Retinal pigment epithelial cell (primary cell): ENCODE measurements at regions not wholly inside any gene's neighbourhood (a gene's known extent, or its start where the extent isn't known, plus 50 kb on each side); places are given as distances from the start of the nearest gene placed in this dataset.
"Not testable (repeated sequence)": the region's sequence is repeated elsewhere in the genome, so short reads cannot be mapped to it uniquely, and the experiment has no call there.

Experiments
- DNase-seq: peaks from one replicate; pipeline ENCODE4 v3.0.0-alpha.2; 2010; ENCODE audit warnings: low read depth
- H3K4me3 ChIP-seq: 2 replicates; pipeline ENCODE4 v1.5.1; 2011; ENCODE audit warnings: mild to moderate bottlenecking, low read length, control low read depth, moderate library complexity
- CTCF ChIP-seq: conservative IDR thresholded peaks from 2 replicates; pipeline ENCODE4 v1.5.1; 2011; ENCODE audit warnings: low read depth, low read length, control low read depth, inconsistent platforms

DNA sequence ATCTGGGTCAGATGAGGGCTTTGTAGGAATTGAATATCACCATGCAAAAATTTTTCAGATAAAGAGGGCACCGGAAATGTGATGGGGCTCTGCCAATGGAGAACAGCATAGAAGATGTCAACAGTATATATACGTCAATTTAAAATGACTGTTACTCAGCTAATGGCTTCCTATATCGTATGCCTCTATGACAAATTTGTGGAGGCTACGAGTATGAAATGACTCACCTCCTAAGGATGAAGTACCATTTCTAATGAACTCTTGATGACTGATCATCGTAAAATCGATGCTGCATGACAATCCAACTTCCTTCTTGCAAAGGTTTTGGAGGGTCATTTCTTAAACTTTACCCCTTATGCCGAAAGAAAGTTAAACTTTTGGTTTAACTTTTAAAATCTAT is 450.3 kb upstream of the ZP4 start:
- TF ChIP-seq CTCF, result no peak
- H3K4me3 ChIP-seq, result no peak overlapping the region
- no peak for DNase-seq

DNA sequence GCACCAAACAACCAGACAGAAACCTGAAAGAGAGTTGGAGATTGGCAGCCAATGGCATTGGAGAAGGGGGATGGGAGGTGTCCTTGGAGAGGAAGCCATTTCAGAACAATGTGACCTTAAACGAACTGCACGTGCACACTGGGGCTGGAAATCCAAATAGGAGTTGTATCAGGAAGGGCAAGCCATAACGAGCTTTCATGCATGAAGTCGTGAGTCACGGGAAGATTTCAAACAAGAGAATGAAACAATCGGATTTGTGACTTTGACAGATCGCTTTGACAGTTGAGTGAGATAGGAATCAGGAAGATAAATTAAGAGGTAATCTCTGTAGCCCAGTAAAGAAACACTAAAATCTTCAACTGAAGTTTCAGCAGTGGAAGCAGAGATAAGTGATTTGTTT is 445.8 kb upstream of the ZP4 start:
- TF ChIP-seq CTCF, result no peak
- DNase-seq, result no peak
- H3K4me3 ChIP-seq, result no peak overlapping the region

DNA sequence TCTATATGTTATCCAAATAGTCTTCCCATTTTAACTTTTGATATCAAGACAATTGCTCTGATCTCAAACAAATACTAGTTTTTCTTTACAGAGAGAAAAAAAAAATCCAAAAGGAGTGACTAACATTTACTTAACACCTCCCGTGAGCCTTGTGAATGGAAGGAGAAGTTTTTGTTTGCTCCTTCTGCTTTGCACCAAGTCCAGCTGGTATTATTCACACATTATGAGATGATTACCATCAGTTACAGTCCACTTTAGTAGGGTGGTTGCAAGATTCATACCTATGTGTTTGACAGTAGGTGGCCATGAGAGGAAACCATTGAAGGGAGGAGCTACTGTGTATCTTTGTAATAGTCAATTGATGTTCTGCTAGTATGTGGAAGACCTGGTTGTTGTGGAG is 443.4 kb upstream of the ZP4 start:
- no peak for TF ChIP-seq CTCF
- no peak for DNase-seq
- no peak overlapping the region for H3K4me3 ChIP-seq

- TF ChIP-seq CTCF, result no peak
- H3K4me3 ChIP-seq, result no peak overlapping the region
- no peak for DNase-seq
Observed at GRCh38 chr1:238331557-238331956, 440.8 kb upstream of the ZP4 start.

DNA sequence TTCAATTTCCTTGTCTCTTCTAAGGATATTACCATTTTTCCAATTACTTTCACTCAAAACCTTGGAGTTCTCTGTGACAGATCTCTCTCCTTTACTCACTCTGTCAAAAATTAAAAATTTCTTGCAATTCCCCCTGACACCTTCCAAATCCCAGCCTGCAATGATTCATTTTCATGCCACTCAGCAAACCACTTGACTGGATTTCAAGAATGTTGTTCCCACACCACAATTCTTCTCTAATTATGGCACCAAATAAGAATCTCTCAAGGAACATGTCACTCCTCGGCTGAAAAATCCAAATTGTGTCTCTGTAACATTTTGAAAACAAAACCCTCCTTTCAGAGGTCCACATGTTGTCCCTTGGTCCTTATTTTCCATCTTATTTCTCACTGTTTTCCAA is 438.9 kb upstream of the ZP4 start:
- H3K4me3 ChIP-seq, result no peak overlapping the region
- no peak for TF ChIP-seq CTCF
- DNase-seq, result peak; percentile 33

DNA sequence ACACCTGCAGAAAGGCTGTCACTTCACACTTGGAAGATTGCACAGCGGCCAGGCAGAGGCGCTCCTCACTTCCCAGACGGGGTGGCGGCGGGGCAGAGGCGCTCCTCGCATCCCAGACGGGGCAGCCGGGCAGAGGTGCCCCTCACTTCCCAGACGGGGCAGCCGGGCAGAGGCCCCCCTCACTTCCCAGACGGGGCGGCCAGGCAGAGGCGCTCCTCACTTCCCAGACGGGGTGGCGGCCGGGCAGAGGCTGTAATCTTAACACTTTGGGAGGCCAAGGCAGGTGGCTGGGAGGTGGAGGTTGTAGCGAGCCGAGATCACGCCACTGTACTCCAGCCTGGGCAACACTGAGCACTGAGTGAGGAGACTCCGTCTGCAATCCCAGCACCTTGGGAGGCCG is 436.3 kb upstream of the ZP4 start:
- DNase-seq, result not testable (repeated sequence)

DNA sequence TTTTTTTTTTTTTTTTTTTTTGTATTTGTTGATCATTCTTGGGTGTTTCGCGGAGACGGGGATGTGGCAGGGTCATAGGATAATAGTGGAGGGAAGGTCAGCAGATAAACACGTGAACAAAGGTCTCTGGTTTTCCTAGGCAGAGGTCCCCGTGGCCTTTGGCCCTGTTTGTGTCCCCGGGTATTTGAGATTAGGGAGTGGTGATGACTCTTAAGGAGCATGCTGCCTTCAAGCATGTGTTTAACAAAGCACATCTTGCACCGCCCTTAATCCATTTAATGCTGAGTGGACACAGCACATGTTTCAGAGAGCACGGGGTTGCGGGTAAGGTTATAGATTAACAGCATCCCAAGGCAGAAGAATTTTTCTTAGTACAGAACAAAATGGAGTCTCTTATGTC is 435.8 kb upstream of the ZP4 start:
- not testable (repeated sequence) for H3K4me3 ChIP-seq, DNase-seq

More for the DNA sequence above, 436.3 kb upstream of the ZP4 start:
- not testable (repeated sequence) for H3K4me3 ChIP-seq

GRCh38 chr1:238324211-238324864 is 433.6 kb upstream of the ZP4 start:
- TF ChIP-seq CTCF, result no peak
- no peak overlapping the region for H3K4me3 ChIP-seq
- DNase-seq, result no peak
